Endothelial cell of umbilical vein (primary cell): ENCODE measurements at regions not wholly inside any gene's neighbourhood (a gene's known extent, or its start where the extent isn't known, plus 50 kb on each side); places are given as distances from the start of the nearest gene placed in this dataset.

Source experiments
- CTCF ChIP-seq, 2 donors: IDR thresholded peaks; 1 replicate in 1 of 2; 2 replicates in 1 of 2; pipeline ENCODE4 v1.5.1; 2011; ENCODE audit warnings: low read length in 2 of 2, mild to moderate bottlenecking in 2 of 2, moderate library complexity in 2 of 2, control low read depth in 1 of 2, inconsistent platforms in 1 of 2, low read depth in 1 of 2; ENCODE audit not compliant: insufficient read depth in 1 of 2; ENCODE audit errors: extremely low read depth in 1 of 2
- MYC ChIP-seq: IDR thresholded peaks from one replicate; pipeline ENCODE4 v1.6.1; 2011; ENCODE audit warnings: mild to moderate bottlenecking, low read depth, low read length
- POLR2A ChIP-seq: IDR thresholded peaks from 2 replicates; pipeline ENCODE4 v1.6.1; 2012; ENCODE audit warnings: low read depth, mild to moderate bottlenecking, control low read depth, low read length
- POLR2AphosphoS5 ChIP-seq: IDR thresholded peaks from 2 replicates; pipeline ENCODE4 v1.6.1; 2012; ENCODE audit warnings: low read depth, mild to moderate bottlenecking, control low read depth, low read length, moderate library complexity; ENCODE audit not compliant: insufficient read depth

DNA sequence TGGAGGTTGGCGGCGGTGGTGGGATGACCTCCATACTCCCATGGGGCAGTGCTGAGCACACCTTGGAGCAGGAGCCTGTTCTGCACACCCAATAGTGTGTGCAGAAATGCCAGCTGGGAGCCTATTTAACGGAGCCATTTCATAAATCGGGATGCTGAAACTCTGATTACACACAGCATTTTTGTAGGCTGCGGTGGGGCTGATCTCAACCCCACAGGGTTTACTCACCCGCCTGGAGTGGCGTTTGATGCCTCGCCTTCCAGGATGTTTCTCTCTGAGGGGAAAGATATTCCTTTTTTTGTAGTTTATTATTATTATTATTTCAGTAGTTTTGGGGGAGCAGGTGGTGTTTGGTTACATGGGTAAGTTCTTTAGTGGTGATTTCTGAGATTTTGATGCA, 82.6 kb upstream of the WDR26 start:
- TF ChIP-seq POLR2A, result no peak
- no peak for TF ChIP-seq POLR2AphosphoS5
- no peak for TF ChIP-seq MYC
- no peak for TF ChIP-seq CTCF (IDR thresholded peaks at IDR 0.05; ENCODE audit: extremely low read depth in 1 of 2, insufficient read depth in 1 of 2, low read depth in 1 of 2, low read length in 2 of 2)
